SK-N-SH treated with all-trans-retinoic acid at 6 μM for 48 hours (cell line): ENCODE measurements at regions not wholly inside any gene's neighbourhood (a gene's known extent, or its start where the extent isn't known, plus 50 kb on each side); places are given as distances from the start of the nearest gene placed in this dataset.

ENCODE experiments used
- ARNTL ChIP-seq: fragments of 450-650 bp; formaldehyde crosslinking; IDR thresholded peaks from 2 replicates; pipeline ENCODE4 v1.5.0; 2020; ENCODE audit warnings: low read depth, mild to moderate bottlenecking, moderate library complexity, borderline replicate concordance
- CSDC2 ChIP-seq: fragments of 250-450 bp; sonication (Bioruptor Pico); IDR thresholded peaks from 2 replicates; pipeline ENCODE4 v1.5.0; 2020; ENCODE audit warnings: mild to moderate bottlenecking, moderate library complexity
- GLIS3 ChIP-seq: fragments of 250-450 bp; sonication (Bioruptor Pico); IDR thresholded peaks from 2 replicates; pipeline ENCODE4 v1.5.0; 2020; ENCODE audit warnings: mild to moderate bottlenecking, moderate library complexity
- ISL1 ChIP-seq: fragments of 250-450 bp; sonication (Bioruptor Pico); IDR thresholded peaks from 2 replicates; pipeline ENCODE4 v2.1.2; 2022; ENCODE audit warnings: mild to moderate bottlenecking, moderate library complexity
- OSR1 ChIP-seq: fragments of 250-450 bp; sonication (Bioruptor Pico); IDR thresholded peaks from 2 replicates; pipeline ENCODE4 v1.8.0; 2022; ENCODE audit warnings: moderate library complexity, mild to moderate bottlenecking, inconsistent platforms
- PPARA ChIP-seq: fragments of 250-450 bp; sonication (Bioruptor Pico); IDR thresholded peaks from 2 replicates; pipeline ENCODE4 v1.5.0; 2020; ENCODE audit warnings: mild to moderate bottlenecking, borderline replicate concordance
- RARB ChIP-seq: fragments of 250-450 bp; sonication (Bioruptor Pico); IDR thresholded peaks from 2 replicates; pipeline ENCODE4 v1.8.0; 2021; ENCODE audit warnings: mild to moderate bottlenecking, moderate library complexity
- TCF4 ChIP-seq: fragments of 250-450 bp; sonication (Bioruptor Pico); IDR thresholded peaks from 2 replicates; pipeline ENCODE4 v1.8.0; 2021; ENCODE audit warnings: mild to moderate bottlenecking, moderate library complexity, borderline replicate concordance
- TOX ChIP-seq: fragments of 250-450 bp; sonication (Bioruptor Pico); IDR thresholded peaks from 2 replicates; pipeline ENCODE4 v1.8.0; 2021; ENCODE audit warnings: mild to moderate bottlenecking, moderate library complexity, borderline replicate concordance
- ZFP3 ChIP-seq: fragments of 250-450 bp; sonication (Bioruptor Pico); IDR thresholded peaks from 2 replicates; pipeline ENCODE4 v1.5.0; 2020; ENCODE audit warnings: mild to moderate bottlenecking, moderate library complexity
- ZFP30 ChIP-seq: fragments of 450-650 bp; formaldehyde crosslinking; IDR thresholded peaks from 2 replicates; pipeline ENCODE4 v1.5.0; 2022; ENCODE audit warnings: mild to moderate bottlenecking, moderate library complexity
- ZNF70 ChIP-seq: fragments of 450-650 bp; formaldehyde crosslinking; IDR thresholded peaks from 2 replicates; pipeline ENCODE4 v1.5.0; 2020; ENCODE audit warnings: mild to moderate bottlenecking, moderate library complexity
- ZNF8 ChIP-seq: fragments of 450-650 bp; formaldehyde crosslinking; IDR thresholded peaks from 2 replicates; pipeline ENCODE4 v1.5.0; 2020; ENCODE audit warnings: mild to moderate bottlenecking, moderate library complexity
- TF ChIP-seq, protein P1 (sequence below): fragments of 250-450 bp; sonication (Bioruptor Pico); IDR thresholded peaks from 2 replicates; pipeline ENCODE4 v1.8.0; 2020; ENCODE audit warnings: mild to moderate bottlenecking, moderate library complexity, borderline replicate concordance

DNA sequence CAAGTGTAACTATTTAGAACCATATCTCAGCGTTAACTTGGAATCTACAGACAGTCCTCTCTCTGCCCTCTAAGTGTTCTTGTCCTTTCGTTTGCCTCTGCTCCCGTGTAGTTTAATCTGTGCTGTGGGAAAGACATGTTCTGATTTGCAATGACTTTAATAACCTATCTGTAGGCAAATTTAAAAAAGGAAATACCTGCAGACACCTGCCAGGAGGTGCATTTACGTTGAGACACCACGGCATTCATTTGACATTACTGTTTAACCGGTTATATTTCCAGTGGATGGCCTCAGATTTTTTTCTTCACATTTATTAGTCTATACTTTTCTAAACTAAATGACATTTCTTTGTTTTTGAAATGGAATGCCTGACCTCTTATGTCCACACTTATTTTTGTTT lies 997.9 kb upstream of the PCDH7 start:
- TF ChIP-seq TOX (no peak), ZFP3 (no peak), CSDC2 (no peak), OSR1 (CRISPR knock-in tag) (no peak), RARB (CRISPR knock-in tag) (no peak), GLIS3 (CRISPR knock-in tag) (no peak), ZFP30 (no peak), ISL1 (CRISPR knock-in tag) (no peak), TCF4 (CRISPR knock-in tag) (no peak), ZNF8 (CRISPR knock-in tag) (no peak), ARNTL (no peak), ZNF70 (CRISPR knock-in tag) (no peak), PPARA (CRISPR knock-in tag) (no peak)
- TF ChIP-seq, protein P1, sequence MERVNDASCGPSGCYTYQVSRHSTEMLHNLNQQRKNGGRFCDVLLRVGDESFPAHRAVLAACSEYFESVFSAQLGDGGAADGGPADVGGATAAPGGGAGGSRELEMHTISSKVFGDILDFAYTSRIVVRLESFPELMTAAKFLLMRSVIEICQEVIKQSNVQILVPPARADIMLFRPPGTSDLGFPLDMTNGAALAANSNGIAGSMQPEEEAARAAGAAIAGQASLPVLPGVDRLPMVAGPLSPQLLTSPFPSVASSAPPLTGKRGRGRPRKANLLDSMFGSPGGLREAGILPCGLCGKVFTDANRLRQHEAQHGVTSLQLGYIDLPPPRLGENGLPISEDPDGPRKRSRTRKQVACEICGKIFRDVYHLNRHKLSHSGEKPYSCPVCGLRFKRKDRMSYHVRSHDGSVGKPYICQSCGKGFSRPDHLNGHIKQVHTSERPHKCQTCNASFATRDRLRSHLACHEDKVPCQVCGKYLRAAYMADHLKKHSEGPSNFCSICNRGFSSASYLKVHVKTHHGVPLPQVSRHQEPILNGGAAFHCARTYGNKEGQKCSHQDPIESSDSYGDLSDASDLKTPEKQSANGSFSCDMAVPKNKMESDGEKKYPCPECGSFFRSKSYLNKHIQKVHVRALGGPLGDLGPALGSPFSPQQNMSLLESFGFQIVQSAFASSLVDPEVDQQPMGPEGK (CRISPR knock-in tag) = no peak
